Fibroblast of villous mesenchyme (primary cell): ENCODE measurements at regions not wholly inside any gene's neighbourhood (a gene's known extent, or its start where the extent isn't known, plus 50 kb on each side); places are given as distances from the start of the nearest gene placed in this dataset.

ENCODE experiments used
- DNase-seq: peaks from one replicate; pipeline ENCODE4 v3.0.0-alpha.2; 2010; ENCODE audit warnings: low read depth
- H3K4me3 ChIP-seq: 2 replicates; pipeline ENCODE4 v1.5.1; 2011; ENCODE audit warnings: low read depth, mild to moderate bottlenecking, low read length
- TF ChIP-seq, protein P1 (sequence below): IDR thresholded peaks from 2 replicates; pipeline ENCODE4 v1.5.1; 2012; ENCODE audit warnings: low read depth, mild to moderate bottlenecking, low read length; ENCODE audit not compliant: insufficient read depth

DNA sequence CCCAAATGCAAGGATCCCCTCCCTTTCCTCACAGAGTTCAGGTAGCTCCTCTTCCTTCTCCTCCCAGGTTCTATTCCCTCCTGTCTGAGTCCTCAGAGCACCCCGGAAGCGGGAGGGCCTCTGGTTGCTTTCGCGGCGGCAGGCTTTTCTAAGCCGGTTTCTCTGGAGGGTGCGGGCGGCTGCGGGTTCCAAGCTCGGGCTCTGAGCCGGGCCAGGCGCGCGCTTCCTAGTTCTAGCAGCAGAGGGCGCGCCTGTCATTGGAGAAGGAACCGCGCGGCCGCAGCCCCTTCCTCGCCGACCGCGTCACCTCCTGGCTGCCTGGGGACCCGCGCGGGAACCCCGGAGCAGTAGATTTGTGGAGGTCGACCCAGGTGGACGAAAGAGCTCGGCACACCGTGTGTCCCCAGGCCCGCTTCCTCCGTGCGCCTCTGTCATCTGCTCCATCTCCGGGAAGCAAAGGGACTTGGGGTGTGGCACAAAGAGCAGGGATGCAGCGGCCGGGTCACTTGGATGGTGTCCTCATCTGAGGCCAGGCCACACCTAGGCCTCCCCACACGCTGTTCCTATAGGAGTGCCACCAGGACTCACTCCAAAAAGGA, 389.0 kb upstream of the PODXL start:
- no peak overlapping the region for H3K4me3 ChIP-seq
- DNase-seq: peak; percentile 26
- TF ChIP-seq, protein P1, sequence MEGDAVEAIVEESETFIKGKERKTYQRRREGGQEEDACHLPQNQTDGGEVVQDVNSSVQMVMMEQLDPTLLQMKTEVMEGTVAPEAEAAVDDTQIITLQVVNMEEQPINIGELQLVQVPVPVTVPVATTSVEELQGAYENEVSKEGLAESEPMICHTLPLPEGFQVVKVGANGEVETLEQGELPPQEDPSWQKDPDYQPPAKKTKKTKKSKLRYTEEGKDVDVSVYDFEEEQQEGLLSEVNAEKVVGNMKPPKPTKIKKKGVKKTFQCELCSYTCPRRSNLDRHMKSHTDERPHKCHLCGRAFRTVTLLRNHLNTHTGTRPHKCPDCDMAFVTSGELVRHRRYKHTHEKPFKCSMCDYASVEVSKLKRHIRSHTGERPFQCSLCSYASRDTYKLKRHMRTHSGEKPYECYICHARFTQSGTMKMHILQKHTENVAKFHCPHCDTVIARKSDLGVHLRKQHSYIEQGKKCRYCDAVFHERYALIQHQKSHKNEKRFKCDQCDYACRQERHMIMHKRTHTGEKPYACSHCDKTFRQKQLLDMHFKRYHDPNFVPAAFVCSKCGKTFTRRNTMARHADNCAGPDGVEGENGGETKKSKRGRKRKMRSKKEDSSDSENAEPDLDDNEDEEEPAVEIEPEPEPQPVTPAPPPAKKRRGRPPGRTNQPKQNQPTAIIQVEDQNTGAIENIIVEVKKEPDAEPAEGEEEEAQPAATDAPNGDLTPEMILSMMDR: peak; percentile 78

DNA sequence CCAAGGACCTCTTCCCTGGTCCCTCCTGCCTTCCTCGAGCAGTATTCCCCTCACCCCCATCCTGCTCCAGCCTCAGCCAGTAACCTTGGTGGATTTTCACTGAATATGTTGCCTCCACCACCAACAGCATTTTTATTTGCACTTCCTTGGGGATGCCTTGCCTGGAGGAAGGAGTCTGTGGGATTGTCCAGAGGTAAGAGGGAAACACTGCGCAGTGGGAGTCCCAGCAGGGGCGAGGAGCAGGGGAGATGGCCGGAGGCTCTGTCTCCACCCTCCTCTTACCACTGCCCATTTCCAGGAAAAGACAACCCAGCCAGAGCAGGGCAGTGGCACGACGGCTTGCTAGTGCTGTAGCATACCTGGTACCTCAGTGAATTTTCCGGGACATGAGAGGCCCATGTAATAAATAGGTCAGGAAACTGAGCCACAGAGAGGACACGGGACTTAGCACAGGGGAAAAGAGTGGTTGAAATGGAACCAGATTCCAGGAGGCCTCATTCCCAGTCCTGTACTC, 388.2 kb upstream of the PODXL start:
- no peak for DNase-seq
- H3K4me3 ChIP-seq: no peak overlapping the region
- TF ChIP-seq, protein P1: no peak

GRCh38 chr7:131943646-131944045, 387.2 kb upstream of the PODXL start:
- TF ChIP-seq, protein P1: no peak
- no peak overlapping the region for H3K4me3 ChIP-seq
- DNase-seq: no peak

DNA sequence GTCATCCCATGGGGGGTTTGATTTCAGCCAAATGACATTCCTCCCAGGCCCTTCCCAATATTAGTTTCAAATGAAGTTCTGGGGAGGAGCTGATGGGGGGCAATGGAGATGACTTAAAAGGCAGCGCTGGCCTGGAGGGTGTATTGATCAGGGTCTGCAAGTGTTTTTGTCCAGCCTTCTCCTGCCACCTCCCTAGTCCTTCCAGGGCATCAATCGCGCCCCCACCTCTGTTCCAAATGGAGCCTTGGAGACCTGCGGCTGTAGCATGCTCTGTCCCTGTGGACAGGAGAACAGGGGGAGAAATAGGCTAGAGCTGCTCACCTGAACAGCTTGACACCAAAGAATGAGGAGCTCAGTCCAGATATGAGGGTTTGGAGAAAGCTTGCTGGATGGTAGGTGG, 386.8 kb upstream of the PODXL start:
- DNase-seq: no peak
- TF ChIP-seq, protein P1: no peak
- H3K4me3 ChIP-seq: no peak overlapping the region

- no peak for DNase-seq
- H3K4me3 ChIP-seq: no peak overlapping the region
- TF ChIP-seq, protein P1: no peak
These were observed 386.1 kb upstream of the PODXL start for GRCh38 chr7:131942287-131943150.

DNA sequence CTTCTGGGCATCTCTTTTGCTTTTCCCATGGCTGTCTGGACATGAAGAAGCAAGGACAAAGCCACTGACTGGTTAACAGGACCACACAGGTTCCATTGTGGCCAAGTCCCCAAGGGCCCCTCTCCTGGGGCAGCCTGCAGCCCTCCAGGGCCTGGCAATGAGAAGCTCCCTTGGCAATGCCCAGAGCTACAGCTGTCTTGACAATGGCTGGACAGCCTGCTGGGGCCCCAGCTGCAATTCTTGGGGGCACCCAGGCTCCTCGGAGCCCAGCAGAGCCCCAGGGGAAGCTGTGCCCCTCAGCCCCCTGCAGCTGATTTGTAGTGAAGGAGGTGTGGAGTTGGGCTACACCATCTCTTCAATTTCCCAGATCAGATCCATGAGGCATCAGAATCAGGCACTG, 384.9 kb upstream of the PODXL start:
- DNase-seq: no peak
- TF ChIP-seq, protein P1: no peak
- no peak overlapping the region for H3K4me3 ChIP-seq
